NCI-H1092 (cell line): ENCODE measurements at regions not wholly inside any gene's neighbourhood (a gene's known extent, or its start where the extent isn't known, plus 50 kb on each side); places are given as distances from the start of the nearest gene placed in this dataset.

Source experiments
- DNase-seq: peaks from one replicate; lab custom pipeline; 2025; lab: John Stamatoyannopoulos, UW

GRCh38 chr4:185924458-185925044 is 112.6 kb upstream of the SORBS2 start:
- DNase-seq: no peak

GRCh38 chr4:185925910-185926360 is 113.9 kb upstream of the SORBS2 start:
- DNase-seq: no peak

- no peak for DNase-seq
These were observed 119.4 kb upstream of the SORBS2 start for GRCh38 chr4:185931375-185931774.

- no peak for DNase-seq
These were observed 120.0 kb upstream of the SORBS2 start for GRCh38 chr4:185931986-185932385.

- DNase-seq: no peak
These were observed 120.5 kb upstream of the SORBS2 start for GRCh38 chr4:185932491-185932890.

- no peak for DNase-seq
These were observed 121.1 kb upstream of the SORBS2 start for GRCh38 chr4:185933078-185933581.

GRCh38 chr4:185936650-185937376 is 124.8 kb upstream of the SORBS2 start:
- no peak for DNase-seq

- DNase-seq: no peak
These were observed 126.7 kb upstream of the SORBS2 start for GRCh38 chr4:185938654-185939053.

GRCh38 chr4:185941461-185941860 is 127.5 kb upstream of the TLR3 start:
- DNase-seq: no peak

- no peak for DNase-seq
These were observed 123.7 kb upstream of the TLR3 start for GRCh38 chr4:185945252-185945651.

- DNase-seq: no peak
These were observed 123.0 kb upstream of the TLR3 start for GRCh38 chr4:185945906-185946305.

GRCh38 chr4:185950891-185951290 is 118.1 kb upstream of the TLR3 start:
- DNase-seq: no peak

GRCh38 chr4:185955151-185955770 is 113.7 kb upstream of the TLR3 start:
- no peak for DNase-seq

- DNase-seq: no peak
These were observed 113.0 kb upstream of the TLR3 start for GRCh38 chr4:185955826-185956543.

- no peak for DNase-seq
These were observed 112.4 kb upstream of the TLR3 start for GRCh38 chr4:185956544-185956940.

GRCh38 chr4:185958094-185958747 is 110.7 kb upstream of the TLR3 start:
- no peak for DNase-seq

- no peak for DNase-seq
These were observed 103.3 kb upstream of the TLR3 start for GRCh38 chr4:185965426-185966384.

- DNase-seq: no peak
These were observed 102.4 kb upstream of the TLR3 start for GRCh38 chr4:185966549-185966948.

GRCh38 chr4:185966997-185967775 is 101.8 kb upstream of the TLR3 start:
- no peak for DNase-seq

- DNase-seq: no peak
These were observed 99.3 kb upstream of the TLR3 start for GRCh38 chr4:185969657-185970056.
